Smooth muscle cell (in vitro differentiated cells): ENCODE measurements at regions not wholly inside any gene's neighbourhood (a gene's known extent, or its start where the extent isn't known, plus 50 kb on each side); places are given as distances from the start of the nearest gene placed in this dataset.

Experiments used
- DNase-seq: peaks from one replicate; lab custom pipeline; 2025; ENCODE audit not compliant: unreplicated experiment; lab: John Stamatoyannopoulos, UW
- H2AFZ ChIP-seq: fragments of 200-600 bp; sonication (generic); 2 replicates; pipeline ENCODE4 v1.6.0; 2016; ENCODE audit warnings: antibody characterized with exemption, low read depth, mild to moderate bottlenecking
- H3F3A ChIP-seq: fragments of 200-600 bp; sonication (generic); 2 replicates; pipeline ENCODE4 v1.6.0; 2017; ENCODE audit warnings: antibody characterized with exemption, low read depth
- H3K27ac ChIP-seq: fragments of 200-600 bp; sonication (generic); 2 replicates; pipeline ENCODE4 v1.5.1; 2016; ENCODE audit warnings: low read depth, mild to moderate bottlenecking
- H3K27me3 ChIP-seq: fragments of 200-600 bp; sonication (generic); 2 replicates; pipeline ENCODE4 v1.6.1; 2016; ENCODE audit warnings: low read depth, mild to moderate bottlenecking
- H3K36me3 ChIP-seq: fragments of 200-600 bp; sonication (generic); 2 replicates; pipeline ENCODE4 v1.5.1; 2016; ENCODE audit warnings: low read depth
- H3K4me1 ChIP-seq: fragments of 200-600 bp; sonication (generic); 2 replicates; pipeline ENCODE4 v1.5.1; 2016; ENCODE audit warnings: low read depth
- H3K4me2 ChIP-seq: fragments of 200-600 bp; sonication (generic); 2 replicates; pipeline ENCODE4 v1.6.0; 2016; ENCODE audit warnings: mild to moderate bottlenecking
- H3K4me3 ChIP-seq: fragments of 200-600 bp; sonication (generic); 2 replicates; pipeline ENCODE4 v1.5.1; 2016; ENCODE audit warnings: mild to moderate bottlenecking
- H3K79me2 ChIP-seq: fragments of 200-600 bp; sonication (generic); 2 replicates; pipeline ENCODE4 v1.6.0; 2016; ENCODE audit warnings: low read depth, mild to moderate bottlenecking
- H3K9ac ChIP-seq: fragments of 200-600 bp; sonication (generic); 2 replicates; pipeline ENCODE4 v1.6.0; 2016; ENCODE audit warnings: low read depth
- H3K9me3 ChIP-seq: fragments of 200-600 bp; sonication (generic); replicated peaks from 2 replicates; pipeline ENCODE4 v1.5.1; 2016; ENCODE audit warnings: low read depth
- H4K20me1 ChIP-seq: fragments of 200-600 bp; sonication (generic); 2 replicates; pipeline ENCODE4 v1.6.0; 2016; ENCODE audit warnings: low read depth
- whole genome bisulfite sequencing: methylation state at CpG from one replicate; pipeline ENCODE4 v1.1.7; 2016; ENCODE audit warnings: low lambda C conversion rate; 5-methylcytosine and 5-hydroxymethylcytosine counted together
- TF ChIP-seq, protein P1 (sequence below): fragments of 200-600 bp; sonication (generic); IDR thresholded peaks from 2 replicates; pipeline ENCODE4 v1.5.1; 2017; ENCODE audit warnings: borderline replicate concordance, mild to moderate bottlenecking, antibody characterized with exemption; ENCODE audit not compliant: insufficient read depth, poor library complexity, severe bottlenecking

DNA sequence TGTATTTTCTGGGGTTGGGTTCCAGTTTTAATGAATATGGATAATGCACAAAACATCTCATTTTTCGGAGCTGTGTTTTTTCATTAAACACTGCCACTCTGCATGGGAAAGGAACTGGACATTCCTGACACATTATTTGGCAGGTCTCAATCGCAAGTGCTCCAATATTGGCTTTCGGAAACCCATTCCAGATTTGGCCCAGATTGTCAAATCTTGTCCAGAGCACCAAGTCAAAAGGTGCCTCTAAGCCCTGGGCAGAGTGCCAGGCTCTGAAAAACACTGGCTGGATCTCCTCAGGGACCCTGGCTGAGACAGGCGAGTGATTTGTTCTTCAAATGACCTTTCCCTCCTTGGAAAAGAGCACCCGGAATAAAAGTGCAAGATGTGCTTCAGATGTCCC is 68.4 kb upstream of the MRPS6 start:
- H3K9me3 ChIP-seq = no peaks in the 10 kb centered on the region
- H3K4me2 ChIP-seq = no peak overlapping the region
- H3K79me2 ChIP-seq = no peaks in the 10 kb centered on the region
- H4K20me1 ChIP-seq = no peaks in the 10 kb centered on the region
- no peaks in the 10 kb centered on the region for H3K4me1 ChIP-seq
- WGBS = 92% methylated on average over 5 of the region's 5 CpGs
- no peaks in the 10 kb centered on the region for H3K27me3 ChIP-seq
- no peak for DNase-seq
- H3K9ac ChIP-seq = no peak overlapping the region
- no peak overlapping the region for H2AFZ ChIP-seq
- no peak overlapping the region for H3K27ac ChIP-seq
- no peaks in the 10 kb centered on the region for H3K36me3 ChIP-seq
- no peak overlapping the region for H3K4me3 ChIP-seq
- H3F3A ChIP-seq = no peaks in the 10 kb centered on the region
- TF ChIP-seq, protein P1, sequence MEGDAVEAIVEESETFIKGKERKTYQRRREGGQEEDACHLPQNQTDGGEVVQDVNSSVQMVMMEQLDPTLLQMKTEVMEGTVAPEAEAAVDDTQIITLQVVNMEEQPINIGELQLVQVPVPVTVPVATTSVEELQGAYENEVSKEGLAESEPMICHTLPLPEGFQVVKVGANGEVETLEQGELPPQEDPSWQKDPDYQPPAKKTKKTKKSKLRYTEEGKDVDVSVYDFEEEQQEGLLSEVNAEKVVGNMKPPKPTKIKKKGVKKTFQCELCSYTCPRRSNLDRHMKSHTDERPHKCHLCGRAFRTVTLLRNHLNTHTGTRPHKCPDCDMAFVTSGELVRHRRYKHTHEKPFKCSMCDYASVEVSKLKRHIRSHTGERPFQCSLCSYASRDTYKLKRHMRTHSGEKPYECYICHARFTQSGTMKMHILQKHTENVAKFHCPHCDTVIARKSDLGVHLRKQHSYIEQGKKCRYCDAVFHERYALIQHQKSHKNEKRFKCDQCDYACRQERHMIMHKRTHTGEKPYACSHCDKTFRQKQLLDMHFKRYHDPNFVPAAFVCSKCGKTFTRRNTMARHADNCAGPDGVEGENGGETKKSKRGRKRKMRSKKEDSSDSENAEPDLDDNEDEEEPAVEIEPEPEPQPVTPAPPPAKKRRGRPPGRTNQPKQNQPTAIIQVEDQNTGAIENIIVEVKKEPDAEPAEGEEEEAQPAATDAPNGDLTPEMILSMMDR = no peak

DNA sequence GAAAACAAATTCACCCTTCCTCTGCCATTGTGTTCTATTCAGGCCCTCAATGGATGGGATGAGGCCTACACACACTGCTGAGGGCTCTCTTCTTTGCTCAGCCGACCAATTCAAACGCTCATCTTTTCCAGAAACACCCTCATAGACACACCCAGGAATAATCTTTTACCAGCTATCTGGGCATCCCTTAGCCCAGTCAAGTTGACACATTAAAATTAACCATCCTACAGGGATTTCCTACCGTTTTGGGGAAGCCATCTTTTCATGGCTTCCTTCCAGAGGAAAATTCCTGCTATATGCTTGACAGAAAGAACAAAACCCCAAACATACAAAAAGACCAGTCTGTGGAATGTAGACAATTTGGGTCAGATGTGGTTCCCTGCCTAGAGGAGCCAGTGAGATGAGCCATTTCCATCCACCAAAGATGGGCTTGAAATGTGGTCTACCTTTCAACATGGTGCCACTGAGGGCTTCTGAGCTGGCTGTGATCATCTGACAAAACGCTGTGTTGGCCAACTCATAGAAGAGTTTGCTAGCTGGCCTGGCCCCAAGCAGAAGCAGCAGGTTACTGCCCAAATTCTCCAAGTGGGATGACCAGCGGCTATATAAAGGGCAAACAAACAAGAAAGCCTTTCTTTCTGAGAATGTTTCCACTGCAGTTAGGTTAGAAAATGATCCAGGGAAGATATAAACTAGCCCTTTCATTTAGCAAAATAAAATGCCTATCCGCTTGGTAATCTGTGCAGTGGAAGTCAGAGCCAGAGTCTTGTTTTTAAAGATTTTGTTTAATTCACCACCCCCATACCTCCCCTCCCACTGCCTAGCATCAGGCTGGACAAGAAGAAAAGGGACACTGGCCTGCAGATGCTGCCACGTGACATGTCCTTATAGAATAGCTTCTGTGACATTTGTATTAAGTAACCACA is 69.1 kb upstream of the MRPS6 start:
- Histone ChIP-seq H2AFZ (no peak overlapping the region), H3F3A (no peaks in the 10 kb centered on the region), H3K79me2 (no peaks in the 10 kb centered on the region), H3K27ac (no peak overlapping the region), H3K9me3 (no peaks in the 10 kb centered on the region), H3K4me2 (no peak overlapping the region), H3K4me1 (no peaks in the 10 kb centered on the region), H3K27me3 (no peaks in the 10 kb centered on the region), H3K4me3 (no peak overlapping the region), H3K36me3 (no peaks in the 10 kb centered on the region), H4K20me1 (no peaks in the 10 kb centered on the region), H3K9ac (no peak overlapping the region)
- DNase-seq = no peak
- TF ChIP-seq, protein P1 = no peak
- WGBS = 92% methylated on average over 7 of the region's 7 CpGs

DNA sequence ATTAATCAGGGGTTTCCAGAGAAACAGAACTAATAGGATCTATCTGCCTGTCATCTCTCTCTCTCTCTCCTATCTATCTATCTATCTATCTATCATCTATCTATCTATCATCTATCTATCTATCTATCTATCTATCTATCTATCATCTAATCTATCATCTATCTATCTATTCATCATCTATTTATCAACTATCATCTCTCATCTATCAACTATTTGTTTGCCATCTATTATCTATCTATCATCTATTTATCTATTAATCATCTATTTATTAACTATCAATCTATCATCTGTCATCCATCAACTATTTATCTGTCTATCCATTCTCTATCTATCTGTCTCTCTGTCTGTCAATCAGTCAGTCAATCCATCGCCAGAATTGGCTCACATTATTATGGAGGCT is 70.0 kb upstream of the MRPS6 start:
- DNase-seq = no peak
- Histone ChIP-seq H3K36me3 (no peaks in the 10 kb centered on the region), H4K20me1 (no peaks in the 10 kb centered on the region), H3K27ac (no peak overlapping the region), H3K4me3 (no peak overlapping the region), H2AFZ (no peak overlapping the region), H3K9ac (no peak overlapping the region), H3K4me1 (no peaks in the 10 kb centered on the region), H3K4me2 (no peak overlapping the region), H3F3A (no peaks in the 10 kb centered on the region), H3K27me3 (no peaks in the 10 kb centered on the region), H3K79me2 (no peaks in the 10 kb centered on the region), H3K9me3 (no peaks in the 10 kb centered on the region)
- TF ChIP-seq, protein P1 = no peak
- 97% methylated on average over 1 of the region's 1 CpG for WGBS

DNA sequence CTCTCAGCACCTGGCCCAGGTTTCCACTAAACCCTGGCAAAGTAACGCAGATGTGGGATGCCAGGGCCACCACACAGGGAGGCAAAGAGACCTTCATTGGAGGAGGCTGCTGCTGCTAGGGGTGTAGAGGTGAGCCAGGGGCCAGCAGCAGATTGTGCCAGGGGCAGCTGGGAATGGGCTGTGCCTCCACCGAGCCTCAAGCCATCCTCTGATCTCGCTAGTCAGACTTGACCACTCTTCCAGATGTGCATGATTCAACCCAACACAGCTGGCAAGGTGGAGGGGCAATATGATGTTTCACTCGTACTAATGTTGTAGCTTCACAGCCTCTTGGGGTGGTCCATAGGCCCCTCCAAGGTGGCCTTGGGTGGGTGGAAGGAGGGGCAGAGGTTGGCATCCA is 73.0 kb upstream of the MRPS6 start:
- no peaks in the 10 kb centered on the region for H3F3A ChIP-seq
- no peak overlapping the region for H3K27ac ChIP-seq
- no peak overlapping the region for H3K4me3 ChIP-seq
- no peak overlapping the region for H2AFZ ChIP-seq
- DNase-seq = no peak
- TF ChIP-seq, protein P1 = no peak
- no peaks in the 10 kb centered on the region for H3K27me3 ChIP-seq
- H3K4me2 ChIP-seq = no peak overlapping the region
- no peak overlapping the region for H3K9ac ChIP-seq
- no peaks in the 10 kb centered on the region for H3K36me3 ChIP-seq
- H4K20me1 ChIP-seq = no peaks in the 10 kb centered on the region
- WGBS = 94% methylated on average over 4 of the region's 4 CpGs
- H3K4me1 ChIP-seq = no peaks in the 10 kb centered on the region
- no peaks in the 10 kb centered on the region for H3K9me3 ChIP-seq
- H3K79me2 ChIP-seq = no peaks in the 10 kb centered on the region
